ENCODE measurements at regions not wholly inside any gene's neighbourhood (a gene's known extent, or its start where the extent isn't known, plus 50 kb on each side); places are given as distances from the start of the nearest gene placed in this dataset.

- Histone ChIP-seq H4K5ac (ENCODE audit: insufficient read length, low read depth, low read length) (no peak overlapping the region), H3K79me2 (ENCODE audit: insufficient read depth, low read length) (no peaks in the 10 kb centered on the region), H3K56ac (ENCODE audit: insufficient read length, low read depth, low read length) (no peak overlapping the region), H2BK12ac (ENCODE audit: insufficient read length, low read depth, low read length) (no peak overlapping the region), H3K9ac (ENCODE audit: extremely low read depth, insufficient read length, low read length) (no peak overlapping the region), H4K20me1 (ENCODE audit: control insufficient read depth, insufficient read depth, insufficient read length) (no peaks in the 10 kb centered on the region), H3K4me2 (ENCODE audit: insufficient read depth, insufficient read length, low read length) (no peak overlapping the region), H3K4me1 (ENCODE audit: insufficient read depth, low read length) (no peaks in the 10 kb centered on the region), H2BK5ac (ENCODE audit: insufficient read length, low read length) (no peak overlapping the region), H3K4ac (ENCODE audit: low read depth, low read length) (no peak overlapping the region), H3K14ac (ENCODE audit: insufficient read depth, low read length) (no peak overlapping the region), H3K23me2 (ENCODE audit: insufficient read length, low read depth, low read length, poor library complexity, severe bottlenecking) (no peaks in the 10 kb centered on the region), H3K9me3 (ENCODE audit: control insufficient read depth, low read depth, low read length) (no peaks in the 10 kb centered on the region), H3K27ac (ENCODE audit: insufficient read length, low read depth, low read length) (no peak overlapping the region), H3K27me3 (ENCODE audit: insufficient read depth, low read length) (no peaks in the 10 kb centered on the region), H3K79me1 (ENCODE audit: insufficient read depth, low read depth, low read length, poor library complexity, severe bottlenecking) (no peaks in the 10 kb centered on the region), H2AK5ac (ENCODE audit: insufficient read length, low read length) (no peak overlapping the region), H3K23ac (ENCODE audit: insufficient read length, low read depth, low read length) (no peak overlapping the region), H2AFZ (ENCODE audit: low read length) (no peak overlapping the region), H4K91ac (ENCODE audit: insufficient read length, low read depth, low read length) (no peak overlapping the region), H4K8ac (replicated peaks; ENCODE audit: insufficient read length, low read depth, low read length) (no peak overlapping the region), H3K18ac (ENCODE audit: insufficient read length, low read depth, low read length) (no peak overlapping the region), H3T11ph (ENCODE audit: low read length) (no peak overlapping the region), H2BK20ac (ENCODE audit: low read depth, low read length, poor library complexity, severe bottlenecking) (no peak overlapping the region), H2BK15ac (ENCODE audit: low read depth, low read length) (no peak overlapping the region), H2BK120ac (ENCODE audit: low read depth, low read length, poor library complexity, severe bottlenecking) (no peak overlapping the region)
- H3K9me3 Mint-ChIP-seq: peaks cover 4 to 11% of the 10 kb centered on the region in 2 experiments; a peak in 3 of 5 replicates
- no peak overlapping the region for H3K4me3 Mint-ChIP-seq
- 0 out of 7 replicates have a peak, but pooled peaks cover 0 to 4% (median 2%) of the 10 kb centered on the region in 3 experiments for H3K36me3 Mint-ChIP-seq (ENCODE audit: insufficient read depth in 1 of 3, low read depth in 3 of 3)
- TF ChIP-seq CTCF (conservative IDR thresholded peaks at IDR 0.05): no peak
- H3K27me3 Mint-ChIP-seq (ENCODE audit: low read depth): no peaks in the 10 kb centered on the region
- peak overlapping the region in 1 of 3 experiments; percentile 4; a peak in 1 of 7 replicates for H3K27ac Mint-ChIP-seq
- no peaks in the 10 kb centered on the region; a peak in 1 of 4 replicates for H3K4me1 Mint-ChIP-seq
- no CpG with 5 or more reads among the region's 4 CpGs for WGBS (ENCODE audit: extremely low coverage, insufficient read length, low lambda C conversion rate)
- peak; percentile 25 for DNase-seq
Measured at GRCh38 chr5:117872798-117873368, 1115.5 kb downstream of the DTWD2 start.
